HG02943 (cell line): ENCODE measurements at regions not wholly inside any gene's neighbourhood (a gene's known extent, or its start where the extent isn't known, plus 50 kb on each side); places are given as distances from the start of the nearest gene placed in this dataset.
A peak's percentile ranks its signal among the peaks of the same experiment; 100 is the strongest.
"Not testable (repeated sequence)": the region's sequence is repeated elsewhere in the genome, so short reads cannot be mapped to it uniquely, and the experiment has no call there.

ENCODE experiments used
- ATAC-seq: cut with Tn5 transposase; IDR thresholded peaks from one replicate; pipeline ENCODE4 v1.9.1; 2021; ENCODE audit warnings: mild to moderate bottlenecking, low read depth, moderate library complexity; ENCODE audit not compliant: unreplicated experiment

GRCh38 chr9:1531424-1531823 is 481.3 kb downstream of the DMRT2 start:
- ATAC-seq, result no peak

- no peak for ATAC-seq
Measured at GRCh38 chr9:1532171-1532570, 482.0 kb downstream of the DMRT2 start.

GRCh38 chr9:1535051-1535450 is 480.1 kb upstream of the SMARCA2 start:
- peak; percentile 67 for ATAC-seq

- ATAC-seq, result no peak
Measured at GRCh38 chr9:1535599-1535998, 479.5 kb upstream of the SMARCA2 start.

GRCh38 chr9:1536522-1537170 is 478.5 kb upstream of the SMARCA2 start:
- no peak for ATAC-seq

GRCh38 chr9:1538301-1538700 is 476.8 kb upstream of the SMARCA2 start:
- ATAC-seq, result no peak

- no peak for ATAC-seq
Measured at GRCh38 chr9:1539216-1539615, 475.9 kb upstream of the SMARCA2 start.

- ATAC-seq, result no peak
Measured at GRCh38 chr9:1550636-1551035, 464.5 kb upstream of the SMARCA2 start.

- peak; percentile 76 for ATAC-seq
Measured at GRCh38 chr9:1554081-1555035, 460.8 kb upstream of the SMARCA2 start.

GRCh38 chr9:1558666-1559065 is 456.5 kb upstream of the SMARCA2 start:
- not testable (repeated sequence) for ATAC-seq

- ATAC-seq, result no peak
Measured at GRCh38 chr9:1575939-1576338, 439.2 kb upstream of the SMARCA2 start.

GRCh38 chr9:1580215-1580614 is 434.9 kb upstream of the SMARCA2 start:
- peak; percentile 93 for ATAC-seq

- ATAC-seq, result no peak
Measured at GRCh38 chr9:1581926-1582325, 433.2 kb upstream of the SMARCA2 start.

- no peak for ATAC-seq
Measured at GRCh38 chr9:1591310-1591709, 423.8 kb upstream of the SMARCA2 start.

GRCh38 chr9:1598270-1598669 is 416.9 kb upstream of the SMARCA2 start:
- no peak for ATAC-seq

GRCh38 chr9:1599961-1600360 is 415.2 kb upstream of the SMARCA2 start:
- ATAC-seq, result no peak

GRCh38 chr9:1604942-1605560 is 410.1 kb upstream of the SMARCA2 start:
- peak; percentile 77 for ATAC-seq

GRCh38 chr9:1606253-1606652 is 408.9 kb upstream of the SMARCA2 start:
- no peak for ATAC-seq

GRCh38 chr9:1612886-1613285 is 402.3 kb upstream of the SMARCA2 start:
- ATAC-seq, result no peak

- ATAC-seq, result no peak
Measured at GRCh38 chr9:1617419-1617818, 397.7 kb upstream of the SMARCA2 start.
